COLO668 (cell line): ENCODE measurements at regions not wholly inside any gene's neighbourhood (a gene's known extent, or its start where the extent isn't known, plus 50 kb on each side); places are given as distances from the start of the nearest gene placed in this dataset.
"Not testable (repeated sequence)": the region's sequence is repeated elsewhere in the genome, so short reads cannot be mapped to it uniquely, and the experiment has no call there.

Source experiments
- DNase-seq: peaks from one replicate; lab custom pipeline; 2025; ENCODE audit not compliant: unreplicated experiment; lab: John Stamatoyannopoulos, UW

DNA sequence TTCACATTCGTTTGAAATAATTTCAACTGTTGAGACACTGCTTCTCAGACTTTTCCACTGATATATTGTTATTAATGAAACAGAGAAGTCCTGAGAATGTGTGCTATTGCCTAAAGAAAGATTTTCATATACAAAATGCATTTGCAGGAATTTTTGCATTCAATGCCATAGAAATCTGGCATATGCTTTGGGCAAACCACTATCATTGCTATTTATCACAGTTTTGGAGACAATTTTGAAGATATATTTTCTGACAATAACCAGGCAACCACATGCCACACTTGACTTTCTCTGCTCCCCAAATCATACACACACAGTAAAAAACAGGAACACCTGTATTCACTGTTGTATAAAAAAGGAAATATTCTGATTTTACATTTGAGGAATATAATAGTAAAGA lies 1303.7 kb upstream of the IGFBP7 start:
- no peak for DNase-seq

DNA sequence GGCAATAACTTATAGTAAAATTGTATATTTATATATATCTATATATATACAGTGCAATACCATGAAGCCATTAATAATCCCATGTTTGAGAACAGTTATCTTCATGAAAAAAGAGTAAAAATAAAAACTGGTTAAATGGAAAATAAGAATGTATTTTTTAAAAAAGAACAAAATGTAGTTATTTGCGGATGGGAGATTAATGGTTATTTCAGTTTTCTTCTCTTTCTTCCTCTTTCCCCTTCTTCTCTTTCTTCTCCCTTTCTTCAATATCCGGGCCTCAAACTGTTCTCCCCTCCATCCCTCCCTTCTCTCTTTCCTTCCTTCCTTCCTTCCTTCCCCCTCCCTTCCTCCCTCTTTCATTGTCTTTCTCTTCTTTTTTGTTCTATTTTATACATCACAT lies 1301.7 kb upstream of the IGFBP7 start:
- DNase-seq = no peak

DNA sequence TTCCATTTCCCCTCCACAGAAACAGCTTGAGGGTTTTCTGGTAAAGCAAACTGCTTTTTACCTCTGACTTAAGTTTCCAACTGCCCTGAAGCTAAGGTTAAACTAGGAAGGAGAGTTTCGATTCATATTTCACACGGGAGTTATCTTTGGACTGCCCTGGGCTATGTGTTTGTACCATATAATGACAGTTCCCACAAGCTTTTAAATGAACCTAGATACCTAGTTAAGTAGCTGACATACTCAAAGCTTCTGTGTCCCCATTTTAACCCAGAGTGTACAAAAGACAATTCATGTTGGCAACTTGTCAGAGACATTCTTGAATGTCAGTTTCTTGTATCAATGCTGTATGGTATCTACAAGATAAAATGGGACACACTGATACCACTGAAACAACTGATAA lies 1296.6 kb upstream of the IGFBP7 start:
- DNase-seq = no peak

DNA sequence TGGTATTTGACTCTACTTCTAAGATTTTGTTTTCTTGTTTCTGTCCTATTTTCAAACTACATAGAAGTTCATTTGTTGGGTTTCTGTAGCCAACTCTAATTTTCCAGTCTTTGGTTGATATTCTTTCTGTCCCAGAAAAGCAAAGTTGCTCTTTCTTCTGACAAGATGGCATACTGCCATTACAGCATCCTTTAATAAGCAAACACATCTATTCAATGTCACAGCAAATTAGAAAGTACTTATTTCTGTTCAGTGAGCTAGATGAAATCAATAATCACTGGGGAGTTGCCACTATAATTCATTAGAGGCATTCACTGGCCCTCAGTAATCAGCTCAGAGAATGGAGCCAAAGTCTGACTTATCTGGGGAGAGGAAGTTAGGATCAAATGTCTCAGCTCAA lies 1258.0 kb upstream of the IGFBP7 start:
- no peak for DNase-seq

DNA sequence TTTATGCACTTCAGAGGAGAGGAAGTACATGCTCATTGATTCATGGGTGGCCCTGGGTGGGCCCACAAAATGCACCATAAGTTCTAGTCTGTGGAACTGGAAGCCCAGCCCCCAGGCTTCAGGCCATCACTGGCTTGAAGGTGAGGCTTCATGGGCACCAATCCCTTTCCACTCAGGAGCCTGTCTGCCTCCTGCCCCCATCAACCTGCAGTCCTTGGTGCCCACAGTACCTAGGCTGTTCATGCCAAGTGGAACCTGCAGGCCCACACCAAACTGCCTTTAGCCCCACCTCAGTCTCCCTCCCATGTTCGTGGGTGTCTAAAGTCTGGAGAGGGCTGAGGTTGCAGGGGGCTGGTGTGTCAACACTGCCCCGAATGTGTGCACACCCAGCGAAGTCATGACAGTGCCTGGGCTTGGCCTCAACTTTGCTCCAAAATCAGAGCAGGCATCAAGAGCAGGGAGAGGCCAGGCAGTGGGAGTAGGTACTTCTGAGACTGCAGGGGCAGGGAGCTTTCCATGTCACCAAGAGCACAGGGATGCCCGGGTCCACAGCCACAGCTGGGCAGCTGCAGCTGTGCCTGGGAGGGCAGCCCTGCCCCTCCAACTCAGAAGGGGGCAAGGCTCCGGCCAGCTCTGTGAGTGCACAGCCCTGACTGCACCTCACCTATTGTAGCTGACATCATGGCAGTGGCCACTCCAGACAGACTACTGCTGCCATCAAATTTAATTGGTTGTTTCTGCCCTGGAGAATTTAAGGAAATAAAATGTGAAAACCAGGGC lies 1250.4 kb upstream of the IGFBP7 start:
- DNase-seq = no peak

DNA sequence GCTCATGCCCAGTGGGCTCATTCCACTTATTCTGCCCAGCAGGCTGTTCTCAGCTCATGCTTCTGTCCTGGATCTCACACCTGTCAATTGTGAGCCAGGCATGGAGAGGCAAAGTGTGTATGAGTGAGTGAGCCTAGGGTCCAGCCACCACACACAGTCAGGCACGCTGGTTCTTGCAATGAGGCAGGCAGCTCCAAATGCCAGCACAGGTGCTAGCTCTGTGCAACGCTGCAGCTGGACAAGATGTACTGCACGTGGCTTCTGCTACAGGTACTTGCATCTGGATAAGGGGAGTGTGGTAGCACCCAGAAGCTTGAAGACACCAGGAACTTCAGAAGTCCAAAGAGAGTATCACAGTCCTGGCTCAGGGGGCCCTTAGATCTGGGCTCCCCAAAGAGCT lies 1249.4 kb upstream of the IGFBP7 start:
- DNase-seq = no peak

DNA sequence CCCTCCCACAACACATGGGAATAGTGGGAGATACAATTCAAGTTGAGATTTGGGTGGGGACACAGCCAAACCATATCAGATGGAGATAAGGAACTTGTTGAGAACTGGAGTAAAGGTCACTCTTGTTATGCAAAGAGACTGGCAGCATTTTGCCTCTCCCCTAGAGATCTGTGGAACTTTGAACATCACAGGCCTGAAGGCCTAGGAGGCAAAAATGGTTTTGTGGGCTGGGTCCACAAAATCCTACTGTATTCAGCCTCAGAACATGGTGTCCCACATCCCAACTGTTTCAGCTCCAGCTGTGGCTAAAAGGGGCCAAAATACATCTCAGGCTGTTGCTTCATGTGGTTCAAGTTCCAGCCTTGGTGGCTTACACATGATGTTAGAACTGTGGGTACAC lies 1247.8 kb upstream of the IGFBP7 start:
- no peak for DNase-seq

DNA sequence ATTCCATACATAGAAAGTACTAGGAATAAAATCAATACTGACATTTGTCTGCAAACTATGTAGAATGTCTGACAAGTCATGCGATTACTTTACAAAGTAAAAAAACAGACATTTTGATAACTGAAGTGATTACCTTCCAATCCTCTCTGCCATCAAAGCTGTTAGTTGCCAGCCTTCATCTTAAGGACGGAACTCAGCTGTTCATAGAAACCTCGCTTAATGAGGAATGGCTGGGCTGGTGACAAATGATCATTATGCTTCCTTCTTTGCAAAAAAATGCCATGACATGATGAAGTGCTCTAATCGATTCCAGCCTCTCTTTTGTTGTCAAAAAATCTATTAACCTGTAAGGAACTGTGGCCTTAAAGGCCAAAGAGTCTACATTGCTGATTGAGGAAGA lies 1214.9 kb upstream of the IGFBP7 start:
- no peak for DNase-seq

DNA sequence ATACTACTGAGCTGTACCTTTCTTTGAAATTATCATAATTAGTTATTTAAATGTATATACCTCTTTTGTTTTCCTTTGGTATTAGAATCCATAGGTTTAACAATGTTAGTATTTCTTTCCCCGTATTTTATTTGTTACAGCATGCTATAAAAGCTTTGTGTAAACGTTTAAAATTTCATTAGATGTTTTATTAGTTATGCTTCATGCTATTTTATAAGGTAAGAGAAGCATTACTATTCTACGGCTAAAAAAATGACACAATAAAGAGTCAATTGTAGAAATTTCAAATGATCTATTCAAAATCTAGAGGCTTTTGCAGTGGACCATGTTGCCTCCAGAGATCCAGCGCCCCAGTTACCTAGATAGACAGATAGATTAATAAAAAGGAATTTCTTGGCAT lies 1203.3 kb upstream of the IGFBP7 start:
- no peak for DNase-seq

DNA sequence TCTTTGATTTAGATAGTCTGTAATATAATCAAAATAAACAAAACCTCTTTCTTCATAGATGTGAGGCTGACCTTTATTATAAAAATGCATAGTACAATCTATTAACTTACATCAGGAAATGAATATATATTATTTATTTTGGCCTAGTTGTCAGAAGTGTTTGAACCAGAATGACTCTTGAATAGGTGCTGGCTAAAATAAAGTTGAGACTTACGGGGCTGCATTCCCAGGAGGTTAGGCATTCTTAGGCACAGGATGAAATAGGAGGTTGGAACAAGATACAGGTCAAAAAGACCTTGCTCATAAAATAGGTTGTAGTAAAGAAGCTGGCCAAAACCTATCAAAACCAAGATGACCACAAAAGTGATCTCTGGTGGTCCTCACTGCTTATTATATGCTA lies 1193.3 kb upstream of the IGFBP7 start:
- no peak for DNase-seq

DNA sequence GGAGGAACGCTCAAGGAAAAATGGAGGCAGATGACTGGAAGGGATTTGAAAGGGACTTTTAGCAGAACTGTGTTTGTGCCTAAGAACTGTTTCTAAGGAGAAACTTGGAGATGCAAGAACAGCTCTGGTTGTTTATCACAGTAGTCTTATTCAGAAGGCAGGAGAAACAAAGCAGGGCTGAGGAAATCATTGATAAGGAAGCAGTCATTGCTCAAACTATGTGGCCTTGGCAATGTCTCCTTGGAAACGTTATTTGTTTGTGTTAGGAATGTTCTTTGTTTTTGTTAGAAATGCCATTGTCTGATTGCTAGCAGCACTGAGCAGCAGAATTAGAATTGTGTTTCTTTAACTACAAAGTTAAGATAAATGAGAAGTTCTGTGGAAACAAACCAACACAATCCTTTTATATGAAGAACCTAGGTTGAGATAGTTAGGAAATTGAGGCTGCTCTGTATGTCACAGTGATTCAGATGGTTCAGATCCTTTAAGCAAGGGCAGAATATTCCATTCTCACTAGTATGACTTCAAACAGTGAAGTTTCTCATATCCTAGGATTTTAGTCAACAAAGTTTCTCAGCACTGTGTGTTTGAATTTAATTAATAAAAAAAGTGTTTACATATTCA lies 1191.3 kb upstream of the IGFBP7 start:
- DNase-seq = no peak

DNA sequence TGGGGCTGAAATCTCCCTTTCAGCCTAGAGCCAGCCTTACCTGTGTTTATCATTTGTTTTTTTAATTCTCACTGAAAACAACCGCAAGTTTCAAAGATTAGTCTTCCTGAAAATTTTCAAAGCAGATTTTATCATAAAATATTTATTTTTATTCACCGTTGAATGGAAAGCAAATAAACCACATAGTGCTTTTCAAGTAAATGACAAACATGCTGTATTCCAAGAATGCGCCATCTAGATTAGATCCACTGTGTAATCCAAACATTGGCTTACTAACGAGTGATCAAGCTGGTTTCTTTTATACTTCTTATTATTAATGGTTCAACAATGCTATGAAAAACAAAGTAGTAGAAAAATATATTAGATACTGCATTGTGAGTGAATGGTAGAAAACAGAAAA lies 1176.2 kb upstream of the IGFBP7 start:
- no peak for DNase-seq

DNA sequence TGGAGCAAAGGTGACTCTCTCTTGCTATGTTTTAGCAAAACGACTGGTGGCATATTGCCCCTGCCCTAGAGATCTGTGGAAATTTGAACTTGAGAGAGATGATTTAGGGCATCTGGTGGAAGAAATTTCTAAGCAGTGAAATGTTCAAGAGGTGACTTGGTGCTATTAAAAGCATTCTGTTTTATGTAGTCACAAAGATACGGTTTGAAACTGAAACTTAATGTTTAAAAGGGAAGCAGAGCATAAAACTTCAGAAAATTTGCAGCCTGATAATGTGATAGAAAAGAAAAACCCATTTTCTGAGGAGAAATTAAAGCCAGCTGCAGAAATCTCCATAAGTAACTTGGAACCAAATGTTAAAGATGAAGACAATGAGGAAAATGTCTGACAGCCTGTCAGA lies 1170.7 kb upstream of the IGFBP7 start:
- not testable (repeated sequence) for DNase-seq

DNA sequence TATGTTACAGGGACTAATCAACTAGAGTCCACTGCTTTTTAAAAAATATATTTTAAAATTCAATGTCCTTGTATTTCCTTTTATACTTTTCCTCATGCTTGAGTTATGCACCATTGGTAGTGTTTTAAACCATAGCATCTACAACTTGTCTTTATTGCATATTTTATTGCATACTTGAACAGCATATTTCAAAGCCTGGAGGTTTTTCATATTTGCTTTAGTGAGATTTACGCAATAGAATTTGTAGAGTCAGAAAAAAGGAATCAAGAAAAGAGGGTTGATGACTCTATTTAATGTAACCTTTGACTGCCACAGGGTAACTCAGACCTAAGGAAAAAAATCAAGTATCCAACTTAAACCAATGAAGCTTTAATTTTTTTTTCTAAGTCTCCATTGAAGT lies 1165.7 kb upstream of the IGFBP7 start:
- no peak for DNase-seq

DNA sequence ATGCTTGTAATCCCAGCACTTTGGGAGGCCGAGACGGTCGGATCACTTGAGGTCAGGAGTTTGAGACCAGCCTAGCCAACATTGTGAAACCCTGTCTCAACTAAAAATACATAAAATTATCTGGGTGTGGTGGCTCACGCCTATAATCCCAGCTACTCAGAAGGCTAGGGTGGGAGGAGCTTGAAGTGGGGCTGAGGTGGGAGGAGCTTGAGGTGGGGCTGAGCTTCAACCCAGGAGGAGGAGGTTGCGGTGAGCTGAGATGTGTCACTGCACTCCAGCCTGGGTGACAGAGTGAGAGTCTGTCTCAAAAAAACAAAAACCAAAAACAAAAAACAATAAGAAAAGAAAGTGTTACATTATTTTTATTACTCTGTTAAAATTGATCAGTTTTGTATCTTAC lies 1164.4 kb upstream of the IGFBP7 start:
- DNase-seq = no peak

DNA sequence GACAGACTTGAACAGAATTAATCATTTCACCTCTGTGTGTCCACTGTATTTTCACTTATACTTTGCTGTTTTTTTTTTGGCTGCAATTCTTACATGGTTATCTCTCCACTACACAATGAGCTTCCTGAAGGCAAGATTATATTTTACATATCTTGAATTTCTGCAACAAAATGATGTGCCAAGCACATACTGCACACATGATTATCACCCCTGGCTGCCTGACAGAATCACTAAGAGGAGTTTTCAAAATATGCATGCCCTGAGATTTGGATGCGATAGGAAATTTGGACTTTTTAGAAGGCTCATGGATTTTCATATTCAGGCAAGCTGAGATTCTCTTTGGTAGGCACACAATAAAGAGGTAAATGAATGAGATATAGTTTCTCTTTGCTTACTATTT lies 1162.1 kb upstream of the IGFBP7 start:
- DNase-seq = no peak

DNA sequence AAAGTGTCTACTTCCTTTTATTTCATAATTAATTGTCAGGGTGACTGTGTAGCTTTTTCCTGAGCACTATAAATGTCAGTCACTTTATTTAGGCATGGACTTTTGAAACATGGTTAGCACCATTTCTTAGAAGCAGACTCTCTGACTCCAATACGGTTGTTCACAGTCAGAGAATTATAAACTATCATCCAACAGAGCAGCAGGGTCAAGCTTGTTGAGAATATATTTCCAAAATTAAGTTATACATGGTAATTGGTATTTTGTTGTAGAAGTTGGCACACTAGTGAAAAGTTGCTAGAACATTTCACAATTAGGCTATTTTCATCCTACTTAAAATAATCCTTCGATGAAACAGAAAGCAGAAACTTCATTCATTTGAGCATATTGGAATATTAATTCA lies 1155.5 kb upstream of the IGFBP7 start:
- no peak for DNase-seq

DNA sequence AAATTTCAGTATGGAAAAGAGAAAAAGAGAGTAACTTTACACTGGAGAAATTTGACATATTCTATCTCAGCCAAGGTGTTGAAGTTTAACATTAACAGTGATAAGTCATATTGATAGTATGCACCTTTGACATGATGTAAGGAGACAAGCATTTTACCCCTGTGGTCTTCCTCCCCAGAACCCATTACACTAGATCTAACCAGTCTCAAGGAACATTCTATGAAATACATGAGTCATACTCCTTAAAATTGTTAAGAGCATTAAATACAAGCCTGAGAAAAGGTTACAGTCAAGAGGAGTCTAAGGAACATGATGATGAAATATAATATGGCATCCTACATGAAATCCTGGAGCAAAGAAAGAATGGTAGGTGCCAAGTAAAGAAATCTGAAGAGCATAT lies 1151.3 kb upstream of the IGFBP7 start:
- no peak for DNase-seq

DNA sequence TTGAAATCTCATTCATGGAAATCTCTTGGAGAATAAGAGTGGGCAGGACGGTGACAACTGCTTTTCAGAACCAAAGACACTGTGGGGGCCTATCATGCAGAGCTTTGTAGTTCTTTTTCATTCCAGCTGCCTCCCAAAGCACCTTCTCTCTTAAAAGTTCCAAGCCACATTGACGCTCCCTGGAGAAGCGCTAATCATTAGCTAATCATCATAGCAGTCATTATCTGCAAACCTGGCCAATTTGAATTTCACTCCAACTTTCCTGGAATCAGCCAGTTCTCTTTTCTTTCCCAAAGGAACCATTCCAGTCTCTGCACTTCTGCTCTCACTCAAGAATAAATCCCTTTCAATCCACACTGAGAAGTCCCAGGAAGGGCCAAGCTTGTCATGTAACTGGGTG lies 1144.1 kb upstream of the IGFBP7 start:
- no peak for DNase-seq

DNA sequence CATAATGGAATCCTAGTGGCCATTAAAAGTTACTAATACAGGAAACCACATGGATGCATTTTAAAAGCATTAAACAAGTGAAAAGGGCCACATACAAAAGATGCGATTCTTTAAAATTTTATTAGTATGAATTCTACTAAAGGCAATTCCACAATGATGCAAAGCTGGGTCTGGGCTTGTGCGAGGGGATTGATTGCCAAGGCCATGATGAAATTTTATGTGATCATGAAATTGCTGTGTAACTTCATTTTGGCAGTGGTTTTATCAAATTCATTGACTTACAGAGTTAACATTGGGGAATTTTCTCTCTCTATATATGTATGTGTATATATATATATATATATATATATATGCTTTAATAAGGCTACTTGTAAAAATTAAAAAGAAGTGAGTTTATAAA lies 1142.5 kb upstream of the IGFBP7 start:
- DNase-seq = no peak

DNA sequence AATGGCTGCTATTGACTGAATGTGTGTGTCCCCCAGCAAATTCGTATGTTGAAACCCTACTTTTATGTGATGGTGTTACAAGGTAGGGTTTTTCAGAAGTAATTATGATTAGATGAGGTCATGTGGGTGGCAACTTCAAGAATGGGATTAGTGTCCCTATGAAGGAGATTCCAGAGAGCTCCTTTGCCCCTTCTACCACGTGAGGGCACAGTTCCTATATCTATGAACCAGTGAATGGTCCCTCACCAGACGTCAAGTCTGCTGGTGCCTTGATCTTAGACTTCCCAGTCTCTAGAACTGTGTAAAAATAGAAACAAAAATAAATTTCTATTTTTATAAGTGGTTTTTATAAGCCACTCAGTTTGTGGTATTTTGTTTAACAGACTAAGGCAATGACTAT lies 1137.6 kb upstream of the IGFBP7 start:
- no peak for DNase-seq

DNA sequence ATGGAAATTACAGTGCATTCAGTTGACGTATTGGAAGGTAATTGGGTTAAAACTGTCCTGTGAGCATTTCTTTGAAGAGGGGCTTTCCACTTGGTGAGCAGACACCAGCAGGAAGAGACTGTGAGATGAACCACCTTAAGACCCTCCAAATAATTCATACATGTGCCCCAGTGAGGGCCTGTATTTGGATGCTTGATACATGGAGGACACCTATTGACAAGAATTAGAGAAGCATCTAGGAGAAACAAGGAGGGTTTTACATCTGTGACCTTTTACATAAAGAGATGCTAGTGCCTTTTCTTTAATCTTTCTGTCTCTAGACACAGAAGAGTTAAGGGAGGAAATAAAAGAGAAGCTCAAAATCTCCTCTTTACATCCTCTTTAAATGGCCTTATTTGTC lies 1115.3 kb upstream of the IGFBP7 start:
- no peak for DNase-seq

DNA sequence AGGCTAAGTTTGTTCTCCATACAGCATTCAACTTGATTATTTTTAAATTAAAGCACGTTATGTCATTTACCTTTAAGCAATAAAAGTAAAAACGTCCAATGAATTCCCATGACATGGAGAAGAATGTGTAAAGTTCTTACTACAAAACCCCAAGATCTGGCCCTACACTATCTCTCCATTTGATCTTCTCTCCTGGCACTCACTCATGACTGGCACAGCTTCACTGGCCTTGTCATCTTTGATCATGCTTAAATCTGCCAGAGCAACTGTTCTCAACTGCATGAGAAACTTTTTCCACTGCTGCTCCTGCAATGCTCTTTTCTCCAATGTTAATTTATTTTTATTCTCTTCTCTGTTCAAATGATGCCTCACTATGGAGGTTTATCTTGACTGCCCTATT lies 1109.0 kb upstream of the IGFBP7 start:
- no peak for DNase-seq
